Right lobe of liver (tissue), 4 donors: ENCODE measurements at regions not wholly inside any gene's neighbourhood (a gene's known extent, or its start where the extent isn't known, plus 50 kb on each side); places are given as distances from the start of the nearest gene placed in this dataset.

Experiments
- POLR2A ChIP-seq: fragments of 450-650 bp; IDR thresholded peaks from one replicate; pipeline ENCODE4 v1.6.1; 2017; ENCODE audit warnings: antibody characterized with exemption, mild to moderate bottlenecking
- TF ChIP-seq, protein P1 (sequence below), 4 donors: fragments of 200-600 bp in 3 of 4; fragments of 450-650 bp in 1 of 4; IDR thresholded peaks; one replicate each; pipeline versions ENCODE4 v1.5.1 to v1.8.0; 2016 to 2022; ENCODE audit warnings: antibody characterized with exemption in 4 of 4, mild to moderate bottlenecking in 2 of 4
- donor health status: DM: no; HTN: no; CAD: no.
- donor health status: DM: no; HTN: no; CAD: no.
- donor health status: DM: no; HTN: yes; CAD: no.

DNA sequence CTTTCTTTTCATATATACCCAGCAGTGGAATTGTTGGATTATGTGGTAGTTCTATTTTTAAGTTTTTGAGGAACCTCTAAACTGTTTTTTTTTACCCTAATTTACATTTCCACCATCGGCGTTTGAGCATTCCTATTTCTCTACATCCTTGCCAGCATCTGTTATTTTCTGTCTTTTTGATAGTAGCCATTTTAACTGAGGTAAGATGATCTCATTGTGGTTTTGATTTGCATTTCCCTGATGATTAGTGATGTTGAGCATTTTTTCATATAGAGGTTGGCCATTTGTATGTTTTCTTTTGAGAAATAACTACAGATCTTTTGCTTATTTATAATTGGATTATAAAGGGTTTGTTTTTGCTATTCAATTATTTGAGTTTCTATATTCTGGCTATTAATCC, 71.7 kb upstream of the TNC start:
- TF ChIP-seq, protein P1, sequence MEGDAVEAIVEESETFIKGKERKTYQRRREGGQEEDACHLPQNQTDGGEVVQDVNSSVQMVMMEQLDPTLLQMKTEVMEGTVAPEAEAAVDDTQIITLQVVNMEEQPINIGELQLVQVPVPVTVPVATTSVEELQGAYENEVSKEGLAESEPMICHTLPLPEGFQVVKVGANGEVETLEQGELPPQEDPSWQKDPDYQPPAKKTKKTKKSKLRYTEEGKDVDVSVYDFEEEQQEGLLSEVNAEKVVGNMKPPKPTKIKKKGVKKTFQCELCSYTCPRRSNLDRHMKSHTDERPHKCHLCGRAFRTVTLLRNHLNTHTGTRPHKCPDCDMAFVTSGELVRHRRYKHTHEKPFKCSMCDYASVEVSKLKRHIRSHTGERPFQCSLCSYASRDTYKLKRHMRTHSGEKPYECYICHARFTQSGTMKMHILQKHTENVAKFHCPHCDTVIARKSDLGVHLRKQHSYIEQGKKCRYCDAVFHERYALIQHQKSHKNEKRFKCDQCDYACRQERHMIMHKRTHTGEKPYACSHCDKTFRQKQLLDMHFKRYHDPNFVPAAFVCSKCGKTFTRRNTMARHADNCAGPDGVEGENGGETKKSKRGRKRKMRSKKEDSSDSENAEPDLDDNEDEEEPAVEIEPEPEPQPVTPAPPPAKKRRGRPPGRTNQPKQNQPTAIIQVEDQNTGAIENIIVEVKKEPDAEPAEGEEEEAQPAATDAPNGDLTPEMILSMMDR (IDR thresholded peaks at IDR 0.05), result no peak
- TF ChIP-seq POLR2A, result no peak
